NT2/D1 (cell line): ENCODE measurements at regions not wholly inside any gene's neighbourhood (a gene's known extent, or its start where the extent isn't known, plus 50 kb on each side); places are given as distances from the start of the nearest gene placed in this dataset.

ENCODE experiments used
- SUZ12 ChIP-seq: IDR thresholded peaks from 2 replicates; pipeline ENCODE4 v1.6.1; 2011; ENCODE audit not compliant: insufficient read length, insufficient read depth; ENCODE audit errors: extremely low read depth
- YY1 ChIP-seq: IDR thresholded peaks from 2 replicates; pipeline ENCODE4 v1.6.1; 2011; ENCODE audit not compliant: insufficient read length, insufficient read depth
- ZNF274 ChIP-seq: IDR thresholded peaks from 2 replicates; pipeline ENCODE4 v1.6.1; 2011; ENCODE audit warnings: mild to moderate bottlenecking, low read depth, low read length

DNA sequence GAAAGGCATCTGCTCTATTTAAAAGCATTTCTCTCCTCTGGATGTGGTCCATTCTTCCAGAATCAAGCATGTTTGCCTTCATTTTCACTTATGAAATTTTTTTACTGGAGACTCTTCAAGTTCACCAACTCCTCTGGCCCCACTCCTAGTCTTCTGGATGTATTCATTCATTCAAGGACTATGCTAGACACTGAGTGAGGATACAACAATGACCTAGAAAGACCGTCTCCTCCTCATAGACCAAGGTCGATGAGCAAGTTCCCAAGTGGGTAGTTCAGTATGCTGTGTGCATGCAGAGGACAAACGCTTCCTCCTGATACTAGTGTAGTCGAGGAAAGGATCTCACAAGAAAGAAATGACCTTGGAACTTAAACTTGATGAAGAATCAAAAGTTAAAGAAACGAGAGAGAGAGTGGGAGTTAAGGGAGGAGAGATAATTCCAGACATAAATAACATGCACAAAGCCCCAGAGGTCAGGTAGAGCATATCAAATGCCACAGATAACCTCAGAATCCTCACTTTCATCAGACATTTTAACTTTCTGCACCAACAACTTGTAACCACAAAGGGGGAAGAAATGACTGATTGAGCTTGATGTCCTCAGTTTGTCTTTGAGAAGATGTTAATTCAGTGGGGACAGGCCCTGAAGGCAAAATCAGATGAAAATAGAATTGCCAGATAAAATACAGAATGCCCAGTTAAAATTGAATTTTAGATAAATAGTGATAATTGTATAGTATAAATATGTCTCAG is 149.4 kb downstream of the IMPG2 start:
- no peak for TF ChIP-seq YY1
- no peak for TF ChIP-seq ZNF274
- no peak for TF ChIP-seq SUZ12
